Neural progenitor cell (in vitro differentiated cells): ENCODE measurements at regions not wholly inside any gene's neighbourhood (a gene's known extent, or its start where the extent isn't known, plus 50 kb on each side); places are given as distances from the start of the nearest gene placed in this dataset.
"Not testable (repeated sequence)": the region's sequence is repeated elsewhere in the genome, so short reads cannot be mapped to it uniquely, and the experiment has no call there.

Experiments used
- DNase-seq: peaks from one replicate; pipeline ENCODE4 v3.0.0-alpha.2; 2016; ENCODE audit warnings: low spot score
- H2AFZ ChIP-seq: fragments of 200-600 bp; sonication (generic); replicated peaks from 2 replicates; pipeline ENCODE4 v1.6.1; 2016; ENCODE audit warnings: antibody characterized with exemption
- H3F3A ChIP-seq: fragments of 200-600 bp; sonication (generic); 2 replicates; pipeline ENCODE4 v1.6.1; 2016; ENCODE audit warnings: antibody characterized with exemption, low read depth
- H3K27ac ChIP-seq: fragments of 200-600 bp; sonication (generic); 2 replicates; pipeline ENCODE4 v1.5.1; 2016; ENCODE audit warnings: mild to moderate bottlenecking
- H3K27me3 ChIP-seq: fragments of 200-600 bp; sonication (generic); 2 replicates; pipeline ENCODE4 v1.6.1; 2016; ENCODE audit warnings: mild to moderate bottlenecking, moderate library complexity
- H3K36me3 ChIP-seq: fragments of 200-600 bp; sonication (generic); 2 replicates; pipeline ENCODE4 v1.5.1; 2016
- H3K4me1 ChIP-seq: fragments of 200-600 bp; sonication (generic); 2 replicates; pipeline ENCODE4 v1.6.1; 2016; ENCODE audit warnings: mixed run types
- H3K4me2 ChIP-seq: fragments of 200-600 bp; sonication (generic); 2 replicates; pipeline ENCODE4 v1.6.1; 2016
- H3K4me3 ChIP-seq: fragments of 200-600 bp; sonication (generic); 2 replicates; pipeline ENCODE4 v1.5.1; 2016
- H3K79me2 ChIP-seq: fragments of 200-600 bp; sonication (generic); 2 replicates; pipeline ENCODE4 v1.6.1; 2016; ENCODE audit warnings: low read depth
- H3K9ac ChIP-seq: fragments of 200-600 bp; sonication (generic); 2 replicates; pipeline ENCODE4 v1.6.1; 2016
- H3K9me3 ChIP-seq: fragments of 200-600 bp; sonication (generic); 2 replicates; pipeline ENCODE4 v1.5.1; 2016; ENCODE audit warnings: low read depth
- H4K20me1 ChIP-seq: fragments of 200-600 bp; sonication (generic); 2 replicates; pipeline ENCODE4 v1.6.1; 2016; ENCODE audit warnings: low read depth
- H3K27ac Mint-ChIP-seq: 3 replicates; pipeline ENCODE4 v1.8.0; 2021; ENCODE audit warnings: mixed read lengths
- H3K27me3 Mint-ChIP-seq: 2 replicates; pipeline ENCODE4 v1.8.0; 2022; ENCODE audit warnings: low read depth, mild to moderate bottlenecking, inconsistent platforms, moderate library complexity, mixed read lengths; ENCODE audit not compliant: insufficient read depth
- H3K36me3 Mint-ChIP-seq: 3 replicates; pipeline ENCODE4 v1.8.0; 2021; ENCODE audit warnings: mixed read lengths
- H3K4me1 Mint-ChIP-seq: 3 replicates; pipeline ENCODE4 v1.8.0; 2021; ENCODE audit warnings: mixed read lengths
- H3K4me3 Mint-ChIP-seq: 3 replicates; pipeline ENCODE4 v1.8.0; 2021; ENCODE audit warnings: mild to moderate bottlenecking, moderate library complexity, mixed read lengths
- H3K9me3 Mint-ChIP-seq: 3 replicates; pipeline ENCODE4 v1.8.0; 2020; ENCODE audit warnings: mixed read lengths
- CTCF ChIP-seq: fragments of 200-600 bp; sonication (generic); IDR thresholded peaks from 2 replicates; pipeline ENCODE4 v1.5.1; 2017; ENCODE audit warnings: antibody characterized with exemption, mild to moderate bottlenecking
- EZH2 ChIP-seq: fragments of 200-600 bp; sonication (generic); IDR thresholded peaks from 2 replicates; pipeline ENCODE4 v1.6.1; 2017; ENCODE audit warnings: antibody characterized with exemption, mild to moderate bottlenecking, moderate library complexity
- EZH2phosphoT487 ChIP-seq: fragments of 200-600 bp; sonication (generic); IDR thresholded peaks from 2 replicates; pipeline ENCODE4 v1.6.1; 2017; ENCODE audit warnings: antibody characterized with exemption

- Histone ChIP-seq H3K9ac (no peak overlapping the region), H3K36me3 (no peaks in the 10 kb centered on the region), H3K4me1 (no peaks in the 10 kb centered on the region), H3F3A (no peaks in the 10 kb centered on the region), H3K4me2 (no peak overlapping the region), H3K79me2 (no peaks in the 10 kb centered on the region), H3K27me3 (no peaks in the 10 kb centered on the region), H3K4me3 (no peak overlapping the region), H3K9me3 (no peaks in the 10 kb centered on the region), H3K27ac (no peak overlapping the region), H4K20me1 (no peaks in the 10 kb centered on the region), H2AFZ (no peak overlapping the region)
- DNase-seq = no peak
- TF ChIP-seq EZH2phosphoT487 = no peak
- TF ChIP-seq EZH2 = no peak
- TF ChIP-seq CTCF = no peak
- Mint-ChIP-seq H3K4me1 (no peaks in the 10 kb centered on the region), H3K36me3 (no peaks in the 10 kb centered on the region), H3K9me3 (no peaks in the 10 kb centered on the region), H3K4me3 (no peak overlapping the region), H3K27ac (no peak overlapping the region), H3K27me3 (peaks cover 3% of the 10 kb centered on the region)
Measured at GRCh38 chr3:160098926-160099626, 110.4 kb downstream of the IL12A start.

- H3K36me3 ChIP-seq = no peaks in the 10 kb centered on the region
- no peaks in the 10 kb centered on the region for H3K9me3 ChIP-seq
- no peak overlapping the region for H3K4me2 ChIP-seq
- Mint-ChIP-seq H3K9me3 (no peaks in the 10 kb centered on the region), H3K4me1 (no peaks in the 10 kb centered on the region), H3K4me3 (no peak overlapping the region), H3K27ac (no peak overlapping the region), H3K36me3 (no peaks in the 10 kb centered on the region), H3K27me3 (peaks cover 3% of the 10 kb centered on the region)
- no peak overlapping the region for H3K4me3 ChIP-seq
- no peak for DNase-seq
- H3K79me2 ChIP-seq = no peaks in the 10 kb centered on the region
- H3K4me1 ChIP-seq = no peaks in the 10 kb centered on the region
- TF ChIP-seq CTCF (no peak), EZH2phosphoT487 (no peak), EZH2 (no peak)
- no peaks in the 10 kb centered on the region for H3F3A ChIP-seq
- H3K27me3 ChIP-seq = no peaks in the 10 kb centered on the region
- no peak overlapping the region for H3K27ac ChIP-seq
- no peak overlapping the region for H2AFZ ChIP-seq
- H3K9ac ChIP-seq = no peak overlapping the region
- H4K20me1 ChIP-seq = no peaks in the 10 kb centered on the region
Measured at GRCh38 chr3:160099834-160100233, 111.2 kb downstream of the IL12A start.

GRCh38 chr3:160100610-160101009 is 112.0 kb downstream of the IL12A start:
- no peaks in the 10 kb centered on the region for H3K4me1 Mint-ChIP-seq
- Histone ChIP-seq H3K36me3 (no peaks in the 10 kb centered on the region), H3K9ac (no peak overlapping the region), H2AFZ (no peak overlapping the region), H3K79me2 (no peaks in the 10 kb centered on the region), H3K27ac (no peak overlapping the region), H3F3A (no peaks in the 10 kb centered on the region), H3K4me2 (no peak overlapping the region), H3K27me3 (no peaks in the 10 kb centered on the region), H3K9me3 (no peaks in the 10 kb centered on the region), H3K4me3 (no peak overlapping the region), H3K4me1 (no peaks in the 10 kb centered on the region), H4K20me1 (no peaks in the 10 kb centered on the region)
- H3K27ac Mint-ChIP-seq = no peak overlapping the region
- no peaks in the 10 kb centered on the region for H3K36me3 Mint-ChIP-seq
- H3K27me3 Mint-ChIP-seq = peaks cover 3% of the 10 kb centered on the region
- no peak for TF ChIP-seq CTCF
- TF ChIP-seq EZH2 = no peak
- TF ChIP-seq EZH2phosphoT487 = no peak
- H3K9me3 Mint-ChIP-seq = no peaks in the 10 kb centered on the region
- no peak overlapping the region for H3K4me3 Mint-ChIP-seq
- DNase-seq = no peak

- H3K9me3 ChIP-seq, H3K36me3 Mint-ChIP-seq, H3K4me1 ChIP-seq, H3K27ac Mint-ChIP-seq, H3K4me2 ChIP-seq, DNase-seq, H3F3A ChIP-seq, H3K79me2 ChIP-seq, H4K20me1 ChIP-seq, H3K4me3 Mint-ChIP-seq, H3K4me1 Mint-ChIP-seq, H3K4me3 ChIP-seq, H3K9me3 Mint-ChIP-seq, H3K27ac ChIP-seq, H3K27me3 ChIP-seq, H3K36me3 ChIP-seq, H3K9ac ChIP-seq, H3K27me3 Mint-ChIP-seq, H2AFZ ChIP-seq: not testable (repeated sequence)
Measured at GRCh38 chr3:160102001-160102400, 113.4 kb downstream of the IL12A start.
